ENCODE measurements at regions not wholly inside any gene's neighbourhood (a gene's known extent, or its start where the extent isn't known, plus 50 kb on each side); places are given as distances from the start of the nearest gene placed in this dataset.

GRCh38 chr14:101031186-101031585 lies 127.7 kb upstream of the RTL1 start:
- ChIA-PET CTCF (no interaction called here), RAD21 (ENCODE audit: low non-redundant PET in 1 of 2, low total read pairs in 2 of 2, uncharacterized antibody in 2 of 2, unreplicated experiment in 2 of 2) (no interaction called here), POLR2A (no interaction called here)
- no peak overlapping the region for H3K27ac ChIP-seq (ENCODE audit: low read depth, low read length)
- no peak for ATAC-seq
- H3K27me3 ChIP-seq (ENCODE audit: insufficient read depth, low read length), result no peaks in the 10 kb centered on the region
- H3K4me2 ChIP-seq (ENCODE audit: low read length), result no peak overlapping the region
- H3K4me3 ChIP-seq (replicated peaks in 1 of 2; ENCODE audit: low read depth in 1 of 2, low read length in 2 of 2), result no peak overlapping the region
- no peak overlapping the region for H3K9ac ChIP-seq (ENCODE audit: low read length)
- no peaks in the 10 kb centered on the region for H3K79me2 ChIP-seq (ENCODE audit: insufficient read depth, low read length)
- H3K9me2 ChIP-seq (ENCODE audit: insufficient read depth), result no peaks in the 10 kb centered on the region
- no peak overlapping the region for H2AFZ ChIP-seq (ENCODE audit: low read depth, low read length, poor library complexity, severe bottlenecking)
- H3K4me1 ChIP-seq (ENCODE audit: control insufficient read depth in 1 of 2, insufficient read depth in 2 of 2, low read length in 2 of 2), result no peaks in the 10 kb centered on the region
- no peak for TF ChIP-seq RAD21 (IDR thresholded peaks at IDR 0.05; ENCODE audit: low read depth)
- no peak for TF ChIP-seq ZNF274 (IDR thresholded peaks at IDR 0.05; ENCODE audit: low read depth, low read length)
- no peak for TF ChIP-seq SP1 (IDR thresholded peaks at IDR 0.05; ENCODE audit: low read depth)
- no peak for TF ChIP-seq SRF (IDR thresholded peaks at IDR 0.05; ENCODE audit: low read depth)
- no peak for TF ChIP-seq EZH2 (IDR thresholded peaks at IDR 0.05)
- no peak for TF ChIP-seq POLR2A (IDR thresholded peaks at IDR 0.05; ENCODE audit: borderline replicate concordance, extremely low read depth, insufficient read depth, insufficient read length)
- no peak for TF ChIP-seq CEBPB (IDR thresholded peaks at IDR 0.05; ENCODE audit: low read depth)
- H4K20me1 ChIP-seq (ENCODE audit: insufficient read depth), result no peaks in the 10 kb centered on the region
- DNase-seq (ENCODE audit: low read depth, low spot score), result no peak
- intact Hi-C loops (cut with micrococcal nuclease), result no loop called here
- BruUV-seq (replicated peaks), result no TSS peak
- no peaks in the 10 kb centered on the region for H3K36me3 ChIP-seq (ENCODE audit: control insufficient read depth in 1 of 2, insufficient read depth in 2 of 2, low read length in 2 of 2)
- no peaks in the 10 kb centered on the region for H3K9me3 ChIP-seq (ENCODE audit: control insufficient read depth in 1 of 2, insufficient read depth in 1 of 2, low read depth in 1 of 2, low read length in 2 of 2)

- no peaks in the 10 kb centered on the region for H3K36me3 ChIP-seq (ENCODE audit: control insufficient read depth in 1 of 2, insufficient read depth in 2 of 2, low read length in 2 of 2)
- no peak for TF ChIP-seq ZFX (IDR thresholded peaks at IDR 0.05)
- no peak for TF ChIP-seq CBX3 (IDR thresholded peaks at IDR 0.05; ENCODE audit: low read depth)
- H3K4me1 ChIP-seq (ENCODE audit: control insufficient read depth in 1 of 2, insufficient read depth in 2 of 2, low read length in 2 of 2), result no peaks in the 10 kb centered on the region
- ATAC-seq (no peak), DNase-seq (ENCODE audit: low read depth, low spot score) (no peak)
- no peak overlapping the region for H2AFZ ChIP-seq (ENCODE audit: low read depth, low read length, poor library complexity, severe bottlenecking)
- no peaks in the 10 kb centered on the region for H4K20me1 ChIP-seq (ENCODE audit: insufficient read depth)
- ChIA-PET RAD21 (ENCODE audit: low non-redundant PET in 1 of 2, low total read pairs in 2 of 2, uncharacterized antibody in 2 of 2, unreplicated experiment in 2 of 2) (no interaction called here), POLR2A (no interaction called here), CTCF (no interaction called here)
- intact Hi-C loops (cut with micrococcal nuclease), result no loop called here
- no peak overlapping the region for H3K9ac ChIP-seq (ENCODE audit: low read length)
- no peak overlapping the region for H3K4me2 ChIP-seq (ENCODE audit: low read length)
- BruUV-seq (replicated peaks), result no TSS peak
- H3K79me2 ChIP-seq (ENCODE audit: insufficient read depth, low read length), result no peaks in the 10 kb centered on the region
- no peaks in the 10 kb centered on the region for H3K27me3 ChIP-seq (ENCODE audit: insufficient read depth, low read length)
- no peaks in the 10 kb centered on the region for H3K9me3 ChIP-seq (ENCODE audit: control insufficient read depth in 1 of 2, insufficient read depth in 1 of 2, low read depth in 1 of 2, low read length in 2 of 2)
- no peak overlapping the region for H3K27ac ChIP-seq (ENCODE audit: low read depth, low read length)
- no peaks in the 10 kb centered on the region for H3K9me2 ChIP-seq (ENCODE audit: insufficient read depth)
- H3K4me3 ChIP-seq (replicated peaks in 1 of 2; ENCODE audit: low read depth in 1 of 2, low read length in 2 of 2), result no peak overlapping the region
Observed at GRCh38 chr14:101031721-101032120, 128.2 kb upstream of the RTL1 start.
